CD4-positive, alpha-beta T cell treated with Interleukin-17A for 4 hours (primary cell): ENCODE measurements at regions not wholly inside any gene's neighbourhood (a gene's known extent, or its start where the extent isn't known, plus 50 kb on each side); places are given as distances from the start of the nearest gene placed in this dataset.
"Not testable (repeated sequence)": the region's sequence is repeated elsewhere in the genome, so short reads cannot be mapped to it uniquely, and the experiment has no call there.

Experiments used
- DNase-seq: peaks from one replicate; pipeline ENCODE4 v3.0.0-alpha.2; 2020; ENCODE audit warnings: mixed read lengths

- no peak for DNase-seq
These were observed 72.1 kb upstream of the SETMAR start for GRCh38 chr3:4231041-4231440.

GRCh38 chr3:4232798-4233197 is 70.4 kb upstream of the SETMAR start:
- no peak for DNase-seq

- DNase-seq = no peak
These were observed 69.7 kb upstream of the SETMAR start for GRCh38 chr3:4233488-4233887.

DNA sequence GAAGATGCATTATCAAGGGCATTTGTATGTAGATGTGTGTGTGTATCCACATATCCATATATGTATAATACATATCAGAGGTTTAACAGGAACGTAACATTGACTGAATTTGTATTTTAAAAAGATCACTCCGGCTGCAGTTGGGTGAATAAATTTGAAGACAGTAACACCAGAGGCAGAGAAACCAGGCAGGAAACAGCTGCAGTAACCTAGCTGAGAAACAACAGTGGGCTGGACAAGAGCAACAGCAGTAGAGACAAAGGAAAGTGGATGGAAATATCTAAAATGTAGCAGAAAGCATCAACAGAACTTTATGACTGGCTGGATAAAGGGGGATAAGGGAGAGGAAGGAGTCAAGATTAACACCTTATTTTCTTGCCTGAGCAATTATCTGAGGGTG is 68.3 kb upstream of the SETMAR start:
- DNase-seq = no peak

- no peak for DNase-seq
These were observed 67.5 kb upstream of the SETMAR start for GRCh38 chr3:4235690-4236089.

GRCh38 chr3:4241595-4242170 is 61.5 kb upstream of the SETMAR start:
- DNase-seq = no peak

DNA sequence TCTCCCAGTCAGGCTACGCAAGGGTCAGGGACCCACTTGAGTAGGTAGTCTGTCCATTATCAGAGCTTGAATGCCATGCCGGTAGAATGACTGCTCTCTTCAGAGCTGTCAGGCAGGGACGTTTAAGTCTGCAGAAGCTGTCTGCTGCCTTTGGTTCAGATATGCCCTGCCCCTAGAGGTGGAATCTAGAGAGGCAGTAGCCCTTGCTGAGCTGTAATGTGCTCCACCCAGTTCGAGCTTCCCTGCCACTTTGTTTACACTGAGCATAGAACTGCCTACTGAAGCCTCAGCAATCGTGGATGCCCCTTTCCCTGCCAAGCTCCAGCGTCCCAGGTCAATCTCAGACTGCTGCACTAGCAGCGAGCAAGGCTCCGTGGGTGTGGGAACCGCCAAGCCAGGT is 57.5 kb upstream of the SETMAR start:
- DNase-seq = no peak

- DNase-seq = no peak
These were observed 55.8 kb upstream of the SETMAR start for GRCh38 chr3:4247391-4247790.

DNA sequence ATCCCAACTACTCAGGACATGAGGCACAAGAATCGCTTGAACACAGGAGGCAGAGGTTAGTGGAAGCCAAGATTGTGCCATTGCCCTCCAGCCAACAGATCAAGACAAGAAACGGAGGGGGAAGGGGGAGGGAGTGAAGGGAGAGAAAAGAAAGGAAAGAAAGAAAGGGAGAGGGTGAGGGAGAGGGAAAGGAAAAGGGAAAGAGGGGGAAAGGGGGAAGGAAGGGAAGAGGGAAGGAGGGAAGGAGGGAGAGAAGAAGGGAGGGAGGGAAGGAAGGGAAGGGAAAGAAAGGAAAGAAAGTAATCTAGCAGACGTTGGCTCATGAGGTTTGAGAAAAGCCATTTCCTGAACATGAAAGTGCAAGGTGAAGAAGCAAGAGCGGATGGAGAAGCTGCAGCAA is 53.1 kb upstream of the SETMAR start:
- no peak for DNase-seq

DNA sequence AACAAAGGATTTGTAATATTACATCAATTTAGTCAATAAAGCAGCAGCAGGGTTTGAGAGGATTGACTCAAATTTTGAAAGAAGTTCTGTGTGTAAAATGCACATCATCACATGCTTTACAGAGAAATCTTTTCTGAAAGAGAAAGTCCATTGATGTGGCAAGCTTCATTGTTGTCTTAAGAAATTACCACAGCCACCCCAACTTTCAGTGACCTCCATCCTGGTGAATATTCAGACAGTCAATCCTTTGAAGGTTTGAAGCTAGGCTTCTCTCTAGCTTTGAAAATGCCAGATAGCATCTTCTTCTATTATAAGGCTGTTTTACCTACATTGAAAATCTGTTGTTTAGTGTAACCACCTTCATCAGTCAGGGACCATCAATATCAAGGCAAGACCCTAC is 51.8 kb upstream of the SETMAR start:
- DNase-seq = no peak

- not testable (repeated sequence) for DNase-seq
These were observed 49.9 kb upstream of the SETMAR start for GRCh38 chr3:4253072-4253832.
